ENCODE measurements at regions not wholly inside any gene's neighbourhood (a gene's known extent, or its start where the extent isn't known, plus 50 kb on each side); places are given as distances from the start of the nearest gene placed in this dataset.
"Not testable (repeated sequence)": the region's sequence is repeated elsewhere in the genome, so short reads cannot be mapped to it uniquely, and the experiment has no call there.

- no peak for DNase-seq
These were observed 1312.1 kb downstream of the ADGRL3 start for GRCh38 chr4:62512271-62512670.

- DNase-seq: no peak
These were observed 1310.1 kb downstream of the ADGRL3 start for GRCh38 chr4:62510228-62510627.

- DNase-seq: no peak
These were observed 1300.2 kb downstream of the ADGRL3 start for GRCh38 chr4:62500296-62500695.

- no peak for DNase-seq
These were observed 1294.9 kb downstream of the ADGRL3 start for GRCh38 chr4:62495032-62495431.

GRCh38 chr4:62491756-62492155, 1291.6 kb downstream of the ADGRL3 start:
- not testable (repeated sequence) for DNase-seq

GRCh38 chr4:62490635-62491034, 1290.5 kb downstream of the ADGRL3 start:
- no peak for DNase-seq

- no peak for DNase-seq
These were observed 1286.9 kb downstream of the ADGRL3 start for GRCh38 chr4:62487016-62487415.

GRCh38 chr4:62484357-62484756, 1284.2 kb downstream of the ADGRL3 start:
- no peak for DNase-seq

GRCh38 chr4:62482355-62482754, 1282.2 kb downstream of the ADGRL3 start:
- no peak for DNase-seq

GRCh38 chr4:62475596-62475995, 1275.5 kb downstream of the ADGRL3 start:
- no peak for DNase-seq

GRCh38 chr4:62474802-62475201, 1274.7 kb downstream of the ADGRL3 start:
- no peak for DNase-seq

- DNase-seq: no peak
These were observed 1270.9 kb downstream of the ADGRL3 start for GRCh38 chr4:62471021-62471420.

GRCh38 chr4:62470421-62470983, 1270.4 kb downstream of the ADGRL3 start:
- DNase-seq: no peak

- DNase-seq: no peak
These were observed 1269.9 kb downstream of the ADGRL3 start for GRCh38 chr4:62470020-62470419.

GRCh38 chr4:62461961-62462360, 1261.8 kb downstream of the ADGRL3 start:
- no peak for DNase-seq

GRCh38 chr4:62460329-62460728, 1260.2 kb downstream of the ADGRL3 start:
- DNase-seq: no peak

GRCh38 chr4:62457356-62457755, 1257.2 kb downstream of the ADGRL3 start:
- no peak for DNase-seq

- no peak for DNase-seq
These were observed 1255.7 kb downstream of the ADGRL3 start for GRCh38 chr4:62455871-62456270.

- DNase-seq: no peak
These were observed 1254.4 kb downstream of the ADGRL3 start for GRCh38 chr4:62454535-62454934.

GRCh38 chr4:62450740-62451139, 1250.6 kb downstream of the ADGRL3 start:
- no peak for DNase-seq

- no peak for DNase-seq
These were observed 1249.4 kb downstream of the ADGRL3 start for GRCh38 chr4:62449538-62449937.

- no peak for DNase-seq
These were observed 1248.8 kb downstream of the ADGRL3 start for GRCh38 chr4:62448911-62449310.

GRCh38 chr4:62439051-62439450, 1238.9 kb downstream of the ADGRL3 start:
- DNase-seq: no peak

GRCh38 chr4:62434921-62435320, 1234.8 kb downstream of the ADGRL3 start:
- no peak for DNase-seq

GRCh38 chr4:62431513-62432231, 1231.5 kb downstream of the ADGRL3 start:
- not testable (repeated sequence) for DNase-seq

Data from fibroblast of upper back skin (primary cell).